Neural cell (in vitro differentiated cells): ENCODE measurements at regions not wholly inside any gene's neighbourhood (a gene's known extent, or its start where the extent isn't known, plus 50 kb on each side); places are given as distances from the start of the nearest gene placed in this dataset.

Source experiments
- H2AFZ ChIP-seq: fragments of 200-600, 300-800 bp; sonication (generic), shearing (Covaris generic); 2 replicates; pipeline ENCODE4 v1.6.0; 2014; ENCODE audit warnings: low read depth, mild to moderate bottlenecking, antibody characterized with exemption, low read length, moderate library complexity
- H3F3A ChIP-seq: fragments of 200-600 bp; shearing (Covaris generic); 2 replicates; pipeline ENCODE4 v1.6.1; 2016; ENCODE audit warnings: mild to moderate bottlenecking, moderate library complexity, mixed read lengths, antibody characterized with exemption, low read length; ENCODE audit not compliant: insufficient read depth, poor library complexity, severe bottlenecking
- H3K27ac ChIP-seq: fragments of 200-600, 300-800 bp; sonication (generic), shearing (Covaris generic); 2 replicates; pipeline ENCODE4 v1.5.1; 2014; ENCODE audit warnings: mild to moderate bottlenecking, low read length, moderate library complexity
- H3K27me3 ChIP-seq: fragments of 300-800, 200-600 bp; sonication (generic), shearing (Covaris generic); 2 replicates; pipeline ENCODE4 v1.6.0; 2014; ENCODE audit warnings: mild to moderate bottlenecking, low read depth, low read length, moderate library complexity; ENCODE audit not compliant: insufficient read depth
- H3K36me3 ChIP-seq: fragments of 300-800, 200-600 bp; sonication (generic), shearing (Covaris generic); 2 replicates; pipeline ENCODE4 v1.5.1; 2014; ENCODE audit warnings: mild to moderate bottlenecking, antibody characterized with exemption, low read length, moderate library complexity; ENCODE audit not compliant: insufficient read depth
- H3K4me2 ChIP-seq: fragments of 300-800, 200-600 bp; sonication (generic), shearing (Covaris generic); 2 replicates; pipeline ENCODE4 v1.6.0; 2014; ENCODE audit warnings: mild to moderate bottlenecking, low read length
- H3K4me3 ChIP-seq: fragments of 300-800, 200-600 bp; sonication (generic), shearing (Covaris generic); 2 replicates; pipeline ENCODE4 v1.5.1; 2014; ENCODE audit warnings: mild to moderate bottlenecking, low read length, moderate library complexity
- H3K79me2 ChIP-seq: fragments of 200-600 bp; shearing (Covaris generic); replicated peaks from 2 replicates; pipeline ENCODE4 v1.6.0; 2014; ENCODE audit warnings: mild to moderate bottlenecking, low read length, moderate library complexity; ENCODE audit not compliant: insufficient read depth
- H3K9ac ChIP-seq: fragments of 300-800, 200-600 bp; sonication (generic), shearing (Covaris generic); 2 replicates; pipeline ENCODE4 v1.6.1; 2016; ENCODE audit warnings: mild to moderate bottlenecking, low read length, mixed read lengths
- H3K9me2 ChIP-seq: fragments of 200-600 bp; shearing (Covaris generic); 2 replicates; pipeline ENCODE4 v1.6.1; 2016; ENCODE audit warnings: mild to moderate bottlenecking, low read length, mixed read lengths; ENCODE audit not compliant: insufficient read depth
- H3K9me3 ChIP-seq: fragments of 200-600, 300-800 bp; sonication (generic), shearing (Covaris generic); 2 replicates; pipeline ENCODE4 v1.6.1; 2016; ENCODE audit warnings: mild to moderate bottlenecking, mixed run types, low read length, moderate library complexity, mixed read lengths
- H4K20me1 ChIP-seq: fragments of 200-600 bp; shearing (Covaris generic); 2 replicates; pipeline ENCODE4 v1.6.1; 2016; ENCODE audit warnings: mild to moderate bottlenecking, mixed run types; ENCODE audit not compliant: insufficient read depth
- CTCF ChIP-seq: fragments of 450-650 bp; IDR thresholded peaks from 2 replicates; pipeline ENCODE4 v1.5.1; 2014; ENCODE audit warnings: antibody characterized with exemption, mild to moderate bottlenecking, moderate library complexity; ENCODE audit not compliant: poor library complexity, severe bottlenecking
- EP300 ChIP-seq: fragments of 450-650 bp; conservative IDR thresholded peaks from 2 replicates; pipeline ENCODE4 v1.6.1; 2014; ENCODE audit warnings: antibody characterized with exemption, mild to moderate bottlenecking, moderate library complexity; ENCODE audit not compliant: poor library complexity, severe bottlenecking
- EZH2 ChIP-seq: fragments of 200-600, 300-800 bp; shearing (Covaris generic), sonication (generic); IDR thresholded peaks from 2 replicates; pipeline ENCODE4 v1.6.1; 2014; ENCODE audit warnings: antibody characterized with exemption, low read length, borderline replicate concordance, mild to moderate bottlenecking; ENCODE audit not compliant: insufficient read depth, poor library complexity, severe bottlenecking
- MXI1 ChIP-seq: fragments of 450-650 bp; conservative IDR thresholded peaks from 2 replicates; pipeline ENCODE4 v1.6.1; 2014; ENCODE audit warnings: antibody characterized with exemption, mild to moderate bottlenecking; ENCODE audit not compliant: poor library complexity, severe bottlenecking
- POLR2AphosphoS5 ChIP-seq: IDR thresholded peaks from 2 replicates; pipeline ENCODE4 v1.6.1; 2012
- RAD21 ChIP-seq: fragments of 450-650 bp; conservative IDR thresholded peaks from 2 replicates; pipeline ENCODE4 v1.6.1; 2014; ENCODE audit warnings: antibody characterized with exemption, mild to moderate bottlenecking, moderate library complexity
- REST ChIP-seq: IDR thresholded peaks from 2 replicates; pipeline ENCODE4 v1.6.1; 2012; ENCODE audit warnings: borderline replicate concordance
- SMC3 ChIP-seq: fragments of 450-650 bp; conservative IDR thresholded peaks from 2 replicates; pipeline ENCODE4 v1.6.1; 2014; ENCODE audit warnings: antibody characterized with exemption, mild to moderate bottlenecking, moderate library complexity; ENCODE audit not compliant: poor library complexity
- TAF1 ChIP-seq: IDR thresholded peaks from 2 replicates; pipeline ENCODE4 v1.6.1; 2012; ENCODE audit warnings: low read depth

GRCh38 chr7:46283852-46284251 is 362.8 kb upstream of the IGFBP3 start:
- Histone ChIP-seq H3K36me3 (no peaks in the 10 kb centered on the region), H3K79me2 (no peaks in the 10 kb centered on the region), H2AFZ (no peak overlapping the region), H3K27me3 (no peaks in the 10 kb centered on the region), H3K4me2 (no peak overlapping the region), H3K9me2 (no peaks in the 10 kb centered on the region), H4K20me1 (no peaks in the 10 kb centered on the region), H3K27ac (no peak overlapping the region), H3K9ac (no peak overlapping the region), H3K4me3 (no peak overlapping the region), H3K9me3 (no peaks in the 10 kb centered on the region), H3F3A (no peaks in the 10 kb centered on the region)
- TF ChIP-seq CTCF = no peak

- no peak overlapping the region for H2AFZ ChIP-seq
- no peak overlapping the region for H3K27ac ChIP-seq
- H3K36me3 ChIP-seq = no peaks in the 10 kb centered on the region
- no peaks in the 10 kb centered on the region for H4K20me1 ChIP-seq
- H3K79me2 ChIP-seq = no peaks in the 10 kb centered on the region
- no peaks in the 10 kb centered on the region for H3K27me3 ChIP-seq
- H3K9me2 ChIP-seq = no peaks in the 10 kb centered on the region
- TF ChIP-seq RAD21 (no peak), TAF1 (no peak), POLR2AphosphoS5 (no peak), EP300 (no peak), SMC3 (no peak), CTCF (no peak), MXI1 (no peak), EZH2 (no peak), REST (no peak)
- H3F3A ChIP-seq = no peaks in the 10 kb centered on the region
- H3K4me3 ChIP-seq = no peak overlapping the region
- H3K9me3 ChIP-seq = no peaks in the 10 kb centered on the region
- H3K4me2 ChIP-seq = no peak overlapping the region
- H3K9ac ChIP-seq = no peak overlapping the region
These were observed 361.1 kb upstream of the IGFBP3 start for GRCh38 chr7:46282155-46282554.
